ENCODE measurements at regions not wholly inside any gene's neighbourhood (a gene's known extent, or its start where the extent isn't known, plus 50 kb on each side); places are given as distances from the start of the nearest gene placed in this dataset.

DNA sequence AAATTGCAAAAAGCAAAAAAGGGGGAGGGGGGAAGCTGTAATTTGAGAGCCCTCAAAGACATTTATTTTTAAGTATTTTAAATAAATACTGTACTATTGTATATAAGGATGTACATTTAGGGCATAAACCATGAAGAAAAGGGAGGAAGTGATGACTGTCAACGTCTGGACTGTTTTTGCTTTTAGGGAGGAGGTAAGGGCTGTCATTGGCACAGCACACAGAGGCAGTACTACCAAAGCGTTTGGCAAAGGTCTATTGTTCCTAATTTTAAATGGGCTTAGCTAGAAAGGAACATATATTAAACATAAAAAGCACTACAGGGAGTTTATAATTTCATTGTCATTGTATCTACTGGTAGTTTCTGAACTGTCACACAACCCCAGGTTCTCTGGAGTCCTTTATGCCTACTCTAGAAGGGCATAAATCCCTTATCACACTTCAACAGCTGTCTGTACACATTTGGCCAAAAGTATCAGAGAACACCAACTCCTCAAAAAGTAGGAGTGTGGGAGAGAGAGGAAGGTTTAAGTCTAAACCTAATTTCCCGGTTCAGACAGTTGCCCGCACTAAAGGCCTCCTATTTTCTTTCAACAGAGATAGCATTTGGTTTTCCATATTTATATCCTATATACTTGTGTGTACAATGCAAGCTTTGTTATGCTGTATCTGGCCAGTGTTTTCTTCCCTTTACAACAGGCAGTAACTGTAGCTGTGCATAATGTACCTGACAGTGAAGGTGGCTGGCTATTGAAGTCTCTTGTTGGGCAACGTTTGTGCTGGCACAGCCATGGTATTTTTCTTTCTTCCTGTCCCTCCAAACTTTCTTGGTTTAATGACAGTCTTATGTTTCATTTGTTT is 406.2 kb downstream of the KLF5 start:
- no peak for DNase-seq (ENCODE audit: low read depth in 2 of 2)

DNA sequence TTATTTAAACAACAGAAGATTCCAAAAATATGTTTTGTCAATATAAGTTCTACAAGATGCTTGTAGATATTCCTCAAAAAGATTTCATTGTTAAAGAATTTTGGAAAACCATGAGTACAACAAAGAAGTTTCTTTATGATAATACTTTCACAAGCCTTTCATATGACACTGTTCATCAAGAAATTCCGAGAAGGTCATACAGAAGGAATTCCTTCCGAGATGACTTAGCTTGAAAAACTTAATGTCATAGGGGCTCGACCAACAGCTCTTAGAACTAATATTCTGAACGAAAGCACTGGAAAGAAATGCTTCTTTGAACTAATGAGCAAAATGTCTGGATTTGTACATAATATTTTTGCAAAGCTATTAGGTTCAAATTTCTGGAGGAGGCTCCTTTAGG is 403.4 kb downstream of the KLF5 start:
- DNase-seq (ENCODE audit: low read depth in 2 of 2), result no peak

DNA sequence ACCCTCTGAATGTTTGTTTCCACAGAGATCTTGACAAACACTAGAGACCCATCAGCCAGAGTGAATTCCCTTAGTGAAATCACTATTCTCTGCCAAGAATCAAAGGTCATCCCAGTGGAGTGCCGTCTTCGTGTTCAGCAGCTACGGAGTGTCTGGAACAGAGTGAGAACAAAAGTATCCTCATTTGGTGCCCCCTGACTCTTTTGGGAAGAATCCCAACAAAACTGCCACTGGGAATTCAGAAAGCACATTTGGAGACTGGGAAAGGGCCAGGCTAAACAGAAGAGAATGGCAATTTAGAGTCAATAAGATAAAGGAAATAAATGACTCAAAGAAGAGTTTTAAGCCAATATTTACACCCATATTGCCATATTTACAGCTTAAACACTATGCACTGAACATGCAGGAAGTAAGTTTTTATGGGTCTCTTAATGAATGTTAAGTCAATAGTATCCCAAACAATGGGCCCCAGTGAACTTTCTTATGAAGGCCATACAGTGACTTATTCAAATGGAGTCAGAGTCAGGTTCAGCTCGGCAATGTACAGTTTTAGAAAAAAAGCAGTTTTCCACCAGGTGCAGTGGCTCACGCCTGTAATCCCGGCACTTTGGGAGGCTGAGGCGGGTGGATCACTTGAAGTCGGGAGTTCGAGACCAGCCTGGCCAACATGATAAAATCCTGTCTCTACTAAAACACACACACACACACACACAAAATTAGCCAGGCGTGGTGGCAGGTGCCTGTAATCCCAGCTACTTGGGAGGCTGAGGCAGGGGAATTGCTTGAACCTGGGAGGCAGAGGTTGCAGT is 392.6 kb downstream of the KLF5 start:
- no peak for DNase-seq (ENCODE audit: low read depth in 2 of 2)

DNA sequence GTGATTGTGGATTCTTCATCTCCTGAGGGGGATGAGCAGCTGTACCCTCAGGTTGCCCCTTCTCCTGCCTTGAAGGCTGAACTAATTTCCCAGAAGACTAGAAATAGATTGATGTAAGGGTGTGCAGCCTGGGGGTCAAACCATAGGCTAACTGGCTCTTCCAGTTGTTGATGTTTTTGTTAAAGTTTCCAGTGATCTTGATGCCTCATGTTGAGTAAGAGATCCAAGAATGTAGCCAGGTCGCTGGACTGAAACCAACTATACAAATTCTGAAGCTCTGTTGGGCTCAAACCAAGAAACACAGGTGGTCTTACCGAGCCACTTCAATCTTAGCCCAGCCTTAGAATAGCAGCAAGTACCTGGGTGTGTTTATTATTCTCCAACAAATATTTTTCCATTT is 391.8 kb downstream of the KLF5 start:
- no peak for DNase-seq (ENCODE audit: low read depth in 2 of 2)

DNA sequence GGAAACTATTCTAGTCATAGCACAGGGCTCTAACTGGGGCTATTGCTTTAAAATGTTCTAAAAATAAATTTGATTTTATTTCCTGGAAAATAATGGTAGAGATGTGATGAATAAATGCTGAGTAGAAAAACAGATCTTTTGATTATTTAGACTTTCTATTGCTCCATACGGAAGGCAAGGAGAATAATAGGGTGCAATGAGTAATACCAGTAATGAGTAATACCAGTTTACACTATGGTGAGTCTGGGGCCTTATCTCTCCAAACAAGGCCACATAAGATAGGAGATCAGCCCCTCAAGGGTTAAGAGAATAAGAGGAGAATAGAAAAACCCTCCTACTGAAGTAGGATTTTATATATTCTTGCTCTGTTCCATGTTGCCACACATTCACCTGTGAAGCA is 390.4 kb downstream of the KLF5 start:
- no peak for DNase-seq (ENCODE audit: low read depth in 2 of 2)

DNA sequence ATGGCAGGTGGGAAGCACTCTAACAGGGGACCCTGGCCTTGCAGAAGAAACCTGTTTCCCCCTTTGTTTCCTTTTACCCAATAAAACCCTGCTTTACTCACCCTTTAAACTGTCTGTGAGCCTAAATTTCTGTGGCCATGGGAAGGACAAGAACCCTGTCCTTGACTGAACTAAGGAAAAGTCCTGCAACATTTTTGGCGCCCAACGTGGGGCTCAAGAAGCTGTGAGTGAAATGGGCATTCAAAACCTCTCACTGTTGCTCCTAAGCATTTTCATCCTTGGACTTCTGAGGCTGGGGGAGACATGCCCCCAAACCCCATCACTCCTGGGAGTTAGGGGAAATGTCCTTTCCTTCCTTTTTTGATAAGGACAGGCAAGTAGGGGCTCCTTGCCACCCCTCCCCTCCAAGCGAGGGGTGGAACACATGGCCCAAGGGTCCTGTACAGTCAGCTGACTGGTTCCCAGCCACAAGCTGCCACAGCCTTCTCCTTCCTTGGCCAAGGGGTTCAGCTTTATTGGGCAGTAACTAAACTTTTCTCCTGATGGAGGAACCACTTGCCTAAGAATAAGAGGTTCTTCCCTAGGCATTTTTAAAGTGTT is 381.6 kb downstream of the KLF5 start:
- DNase-seq (ENCODE audit: low read depth in 2 of 2), result no peak

DNA sequence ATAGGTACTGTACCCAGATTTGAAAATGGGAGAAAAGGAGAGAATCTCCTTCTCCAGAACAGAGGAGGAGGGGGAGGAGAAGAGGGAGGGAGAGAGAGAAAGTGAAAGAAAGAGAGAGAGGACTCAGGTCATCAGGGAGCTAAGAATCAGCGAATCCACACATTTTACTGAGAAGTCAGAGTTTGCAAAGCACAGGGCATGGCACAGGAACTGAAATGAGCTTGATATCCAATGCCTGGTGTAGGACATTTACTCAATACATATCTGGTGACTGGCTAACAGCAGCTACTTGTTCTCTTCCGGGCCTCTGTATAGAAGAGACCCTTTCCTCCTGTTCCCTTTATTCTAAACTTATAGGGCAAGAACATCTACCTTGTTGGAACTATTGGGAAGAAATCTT is 375.1 kb downstream of the KLF5 start:
- DNase-seq (ENCODE audit: low read depth in 2 of 2), result no peak

DNA sequence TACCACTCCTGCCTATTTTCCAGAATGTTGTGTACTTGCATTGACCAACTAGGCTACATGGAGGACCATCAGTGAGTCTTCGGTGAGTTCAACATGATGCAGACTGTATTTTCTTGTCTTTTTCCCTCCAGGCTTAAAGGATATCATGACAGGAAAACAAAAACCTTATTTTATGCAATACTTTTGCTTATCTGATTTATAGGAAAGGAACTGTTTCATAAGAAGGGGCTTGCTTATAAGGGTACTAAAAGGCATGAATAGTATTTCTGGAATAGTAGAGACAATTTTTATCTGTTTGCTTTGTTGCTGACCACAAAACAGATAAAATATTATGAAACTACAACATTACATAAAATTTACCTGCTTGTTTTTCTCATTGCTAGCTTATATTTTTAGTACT is 374.7 kb downstream of the KLF5 start:
- DNase-seq (ENCODE audit: low read depth in 2 of 2), result no peak

DNA sequence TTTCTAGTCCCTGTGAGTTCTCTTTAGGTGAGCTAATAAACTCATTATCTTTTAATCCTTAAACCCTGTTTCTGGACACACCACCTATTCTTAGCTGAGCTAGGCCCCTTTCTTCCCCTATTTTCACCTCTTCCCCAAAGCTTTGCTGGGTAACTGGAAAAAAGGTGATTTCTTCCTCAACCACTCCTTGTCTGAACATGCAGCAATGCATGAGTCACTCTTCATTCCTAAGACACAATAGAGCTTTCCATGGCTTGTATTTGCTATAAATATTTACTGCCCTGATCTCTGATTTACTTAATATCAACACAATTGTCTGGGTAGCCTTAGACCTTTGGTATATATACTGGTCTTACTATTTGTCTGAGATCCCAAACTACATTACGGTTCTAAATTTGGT is 370.9 kb downstream of the KLF5 start:
- DNase-seq (ENCODE audit: low read depth in 2 of 2), result no peak

DNA sequence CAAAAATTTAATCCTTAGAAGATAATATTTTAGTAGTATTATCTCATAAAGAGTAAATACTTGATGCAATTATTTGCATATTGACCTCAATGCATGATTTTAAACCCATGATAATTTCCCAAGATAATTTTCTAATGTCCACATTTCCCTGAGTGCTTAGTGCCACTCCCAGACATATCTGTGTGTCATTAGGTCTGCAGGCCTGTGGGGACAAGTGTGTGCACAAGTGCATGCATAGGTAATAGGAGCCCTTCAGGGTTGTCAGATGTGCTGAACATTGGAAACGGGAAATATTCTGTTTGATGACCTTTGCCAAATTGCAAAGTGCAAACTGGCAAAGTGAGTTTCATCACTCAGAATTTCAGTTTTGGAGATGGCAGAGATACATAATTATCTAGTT is 369.9 kb downstream of the KLF5 start:
- DNase-seq (ENCODE audit: low read depth in 2 of 2), result no peak

DNA sequence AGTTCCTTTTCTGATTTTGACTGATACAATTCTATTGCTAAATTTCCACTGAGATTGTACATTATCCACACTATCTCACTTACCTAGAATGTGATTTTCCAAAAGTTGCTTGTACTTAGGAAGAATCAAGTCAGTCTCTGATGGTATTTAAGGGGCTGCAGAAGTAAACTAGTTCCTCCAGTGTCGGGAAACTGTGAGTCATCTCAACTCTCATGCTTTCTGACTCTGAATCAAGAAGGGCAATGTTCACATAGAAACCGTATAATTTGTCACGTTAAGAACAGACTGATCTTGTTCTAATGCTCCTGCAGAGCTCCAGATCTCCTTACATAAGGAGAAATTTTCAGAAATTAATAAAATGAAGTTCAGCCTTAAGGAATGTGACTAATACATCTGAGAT is 369.3 kb downstream of the KLF5 start:
- no peak for DNase-seq (ENCODE audit: low read depth in 2 of 2)

DNA sequence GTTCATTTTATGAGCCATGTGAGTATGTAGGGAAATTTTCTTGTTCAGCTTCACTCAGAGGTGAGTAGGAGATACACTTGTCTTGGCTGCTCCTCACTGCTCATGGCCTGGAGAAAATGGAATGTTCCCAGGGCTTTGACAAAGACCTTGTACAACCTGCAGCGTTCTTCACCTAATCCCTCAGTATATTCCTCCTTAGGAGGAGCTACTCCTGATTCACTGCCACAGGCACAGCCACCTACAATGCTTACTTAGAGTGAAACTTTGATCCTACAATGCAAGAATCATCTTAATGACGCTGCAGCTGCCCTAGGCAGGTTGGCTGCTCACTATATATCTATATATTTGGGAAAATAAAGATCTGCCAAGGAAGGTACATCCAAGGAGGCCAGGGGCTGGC is 364.2 kb downstream of the KLF5 start:
- no peak for DNase-seq (ENCODE audit: low read depth in 2 of 2)

DNA sequence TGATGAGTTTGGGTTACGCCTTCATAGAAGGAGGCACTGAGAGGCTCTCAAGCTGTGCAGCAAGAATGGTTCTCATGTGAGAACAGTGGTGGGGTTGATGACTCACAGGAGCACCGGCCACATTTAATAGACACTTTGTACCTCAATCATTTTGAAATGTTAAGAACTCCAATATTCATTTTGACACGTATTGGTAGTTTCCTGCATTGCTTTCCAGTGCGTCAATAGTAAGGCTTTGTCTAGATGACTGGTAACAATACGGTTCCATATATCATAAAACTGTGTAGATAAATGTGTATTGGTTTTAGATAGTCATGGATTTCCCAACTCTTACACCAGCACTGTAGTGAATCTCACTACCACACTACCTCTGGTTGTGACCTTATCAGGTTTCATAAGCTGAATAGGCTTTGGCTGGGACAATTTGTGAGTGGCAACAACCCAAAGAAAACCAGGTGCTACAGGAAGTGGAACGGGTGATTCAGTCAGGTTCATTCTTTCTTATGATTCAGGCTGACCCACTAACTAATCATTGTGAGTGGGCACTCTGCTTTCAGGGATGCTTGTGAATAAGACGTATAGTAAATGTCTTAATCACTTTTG is 362.6 kb downstream of the KLF5 start:
- no peak for DNase-seq (ENCODE audit: low read depth in 2 of 2)

DNA sequence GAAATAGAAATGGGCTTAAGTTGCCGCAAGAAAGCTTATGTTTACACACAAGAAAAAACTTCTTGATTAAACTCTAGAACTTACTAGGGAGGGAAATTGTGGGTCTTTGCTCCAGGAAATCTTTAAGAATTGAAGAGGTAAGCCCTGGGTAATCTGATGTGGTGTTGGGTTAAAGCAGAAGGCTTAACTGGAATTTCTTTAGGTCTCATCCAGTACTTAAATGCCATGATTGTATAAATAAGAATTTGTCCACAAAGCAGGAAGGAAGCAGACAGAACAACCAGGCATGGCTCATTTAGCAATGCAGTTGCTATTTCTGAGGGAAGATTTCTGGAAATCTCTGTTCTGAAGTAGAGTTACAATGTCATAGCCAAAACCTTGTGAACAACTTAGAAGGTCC is 360.4 kb downstream of the KLF5 start:
- no peak for DNase-seq (ENCODE audit: low read depth in 2 of 2)

DNA sequence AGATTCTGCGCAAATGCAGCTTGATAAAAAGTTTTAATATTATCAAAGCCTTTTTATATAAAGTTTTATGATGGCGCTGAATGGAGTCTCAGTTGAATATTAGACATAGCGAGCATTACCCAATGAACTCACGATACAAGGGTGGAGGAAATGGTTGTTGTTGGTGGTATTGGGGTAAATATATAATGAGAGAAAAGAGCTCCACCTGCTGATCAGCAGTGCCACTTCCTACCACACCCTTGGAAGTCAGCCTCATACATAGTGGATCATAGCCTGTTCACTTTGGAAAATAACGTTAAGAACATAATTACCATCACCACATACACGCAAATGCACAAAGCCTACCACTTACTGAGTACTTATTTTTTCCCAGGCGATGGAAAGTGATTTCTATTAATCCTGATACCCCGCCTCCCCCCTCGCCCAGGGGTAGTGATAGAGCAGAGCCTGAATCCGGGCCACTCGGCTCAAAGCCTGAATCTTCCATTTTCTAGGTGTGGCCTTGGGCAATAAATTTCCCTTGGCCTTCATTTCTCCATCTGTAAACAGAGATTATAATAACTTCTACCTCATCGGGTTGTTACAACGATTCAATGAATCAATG is 358.3 kb downstream of the KLF5 start:
- no peak for DNase-seq (ENCODE audit: low read depth in 2 of 2)

DNA sequence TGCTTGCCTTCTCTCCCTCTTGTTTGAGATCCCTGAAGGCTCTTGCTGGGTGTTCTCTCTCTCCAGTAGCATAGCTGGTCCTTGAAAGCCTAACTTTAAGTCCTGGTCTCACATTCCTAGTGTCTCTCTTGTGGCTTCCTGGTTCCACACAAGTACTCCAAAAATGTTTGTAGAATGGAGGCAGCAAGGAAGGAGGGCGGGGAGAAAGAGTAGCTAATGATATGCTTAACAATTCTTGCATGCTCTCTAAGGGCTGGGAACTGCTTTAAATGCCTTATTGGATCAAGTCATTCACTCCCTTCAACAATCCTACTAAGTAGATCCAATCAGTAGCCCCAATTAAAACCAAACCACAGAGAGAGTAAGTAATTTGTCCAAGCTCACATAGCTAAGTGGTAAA is 357.3 kb downstream of the KLF5 start:
- no peak for DNase-seq (ENCODE audit: low read depth in 2 of 2)

DNA sequence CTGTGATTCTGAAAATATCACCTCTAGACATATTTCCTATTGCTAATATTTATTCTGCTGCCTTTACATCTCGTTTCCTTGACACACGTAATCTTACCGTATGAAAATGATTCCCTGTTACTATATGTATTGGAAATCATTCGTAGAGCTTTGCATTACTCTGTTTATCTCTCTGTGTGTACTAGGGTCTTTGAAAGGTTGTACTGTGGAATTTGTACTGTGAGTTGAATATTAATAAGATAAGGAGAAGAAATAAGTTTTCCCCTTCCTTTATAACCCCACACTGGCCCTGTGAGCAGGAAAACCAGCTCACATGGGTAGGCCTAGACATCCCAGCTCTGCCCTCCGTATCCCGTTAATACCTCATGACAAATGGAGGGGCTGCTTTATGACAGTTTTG is 354.9 kb downstream of the KLF5 start:
- DNase-seq (ENCODE audit: low read depth in 2 of 2), result no peak

DNA sequence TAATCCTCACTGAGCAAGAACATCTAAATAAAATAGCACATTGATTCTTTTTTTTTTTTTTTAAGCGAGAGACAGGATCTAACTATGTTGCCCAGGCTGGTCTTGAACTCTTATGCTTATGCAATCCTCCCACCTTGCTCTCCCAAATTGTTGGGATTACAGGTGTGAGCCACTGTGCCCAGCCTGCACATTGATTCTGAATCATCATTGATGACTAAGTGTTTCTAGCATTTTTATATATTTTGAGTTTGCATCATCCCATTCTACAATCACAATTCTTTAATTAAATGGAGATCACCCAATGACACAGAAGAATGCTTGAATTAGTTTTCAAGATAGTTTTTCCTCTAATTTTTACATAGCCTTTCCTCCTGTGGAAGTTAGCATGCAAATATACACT is 354.1 kb downstream of the KLF5 start:
- no peak for DNase-seq (ENCODE audit: low read depth in 2 of 2)

DNA sequence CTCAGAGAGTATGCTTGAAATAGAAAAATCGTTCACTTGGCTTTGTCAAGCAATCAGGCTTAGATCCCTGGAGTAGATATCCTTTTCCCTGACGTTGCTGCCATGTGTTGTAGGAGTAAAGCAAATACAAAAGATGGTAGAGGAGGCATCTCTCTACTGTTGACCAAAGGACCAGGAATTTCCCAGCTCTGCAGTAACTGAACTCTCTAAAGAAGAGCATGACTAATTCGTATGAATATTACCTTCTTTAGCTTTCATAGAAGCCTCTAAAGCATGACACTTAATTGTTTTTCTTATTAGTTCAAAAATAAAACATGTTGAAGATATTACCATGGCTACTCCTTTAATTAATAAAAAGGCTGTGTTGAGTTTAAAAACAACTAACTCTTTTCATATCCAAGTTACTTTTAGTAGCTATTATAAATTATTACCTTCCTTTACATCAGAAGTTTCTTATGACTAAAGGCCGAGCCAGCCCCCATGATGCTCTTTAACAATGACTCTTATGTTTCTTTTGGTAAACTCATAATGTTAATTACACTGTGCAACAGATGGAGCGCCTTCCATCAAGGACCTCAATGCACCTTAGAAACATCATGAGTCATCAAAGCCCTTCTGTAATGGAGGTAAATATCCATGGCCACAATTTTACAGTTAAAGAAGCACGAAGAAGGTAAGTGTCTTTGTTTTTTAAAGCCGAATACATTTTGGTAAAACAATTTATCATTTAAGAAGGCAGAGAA is 352.4 kb downstream of the KLF5 start:
- DNase-seq (ENCODE audit: low read depth in 2 of 2), result no peak

DNA sequence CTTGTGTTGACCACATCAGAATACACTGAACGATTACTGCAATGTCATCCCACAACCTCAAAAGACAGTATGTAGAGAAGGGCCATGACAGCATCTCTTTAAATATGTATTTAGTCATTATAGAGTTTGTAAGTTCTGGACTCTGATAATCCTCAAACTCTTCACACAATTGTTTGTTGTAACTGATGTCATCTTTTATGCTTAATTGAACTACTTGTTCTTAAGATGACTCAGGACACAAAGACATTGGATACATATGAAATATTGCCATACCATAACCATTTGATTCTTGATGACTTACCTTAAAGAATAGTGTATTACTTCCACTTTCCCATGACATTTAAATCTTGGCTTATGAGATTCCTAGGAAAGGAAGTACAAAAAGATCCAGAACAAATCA is 347.6 kb downstream of the KLF5 start:
- DNase-seq (ENCODE audit: low read depth in 2 of 2), result no peak

DNA sequence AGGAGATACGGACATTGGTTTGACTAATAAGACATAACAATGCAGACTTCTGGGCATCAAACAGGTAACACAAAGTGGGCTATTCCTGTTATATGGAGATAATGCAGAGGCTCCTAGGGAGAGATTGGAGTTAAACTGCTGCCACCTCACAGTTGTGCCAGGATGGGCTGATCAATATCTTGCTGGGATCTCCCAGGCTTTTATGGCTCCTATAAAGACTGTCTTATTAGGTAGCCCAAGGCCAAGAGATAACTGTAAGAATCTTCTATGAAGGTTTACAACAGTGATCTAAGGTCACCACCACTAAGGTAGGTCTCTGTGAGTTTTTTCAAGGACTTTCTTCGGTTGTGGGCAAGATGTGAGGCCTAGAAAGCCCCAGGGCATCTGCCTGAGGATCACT is 345.8 kb downstream of the KLF5 start:
- no peak for DNase-seq (ENCODE audit: low read depth in 2 of 2)
